HG03066 (cell line): ENCODE measurements at regions not wholly inside any gene's neighbourhood (a gene's known extent, or its start where the extent isn't known, plus 50 kb on each side); places are given as distances from the start of the nearest gene placed in this dataset.
"Not testable (repeated sequence)": the region's sequence is repeated elsewhere in the genome, so short reads cannot be mapped to it uniquely, and the experiment has no call there.

Experiments
- ATAC-seq: cut with Tn5 transposase; IDR thresholded peaks from one replicate; pipeline ENCODE4 v1.9.1; 2021; ENCODE audit warnings: low read depth; ENCODE audit not compliant: unreplicated experiment

GRCh38 chr10:78442836-78443550 lies 409.3 kb downstream of the RPS24 start:
- ATAC-seq, result no peak

DNA sequence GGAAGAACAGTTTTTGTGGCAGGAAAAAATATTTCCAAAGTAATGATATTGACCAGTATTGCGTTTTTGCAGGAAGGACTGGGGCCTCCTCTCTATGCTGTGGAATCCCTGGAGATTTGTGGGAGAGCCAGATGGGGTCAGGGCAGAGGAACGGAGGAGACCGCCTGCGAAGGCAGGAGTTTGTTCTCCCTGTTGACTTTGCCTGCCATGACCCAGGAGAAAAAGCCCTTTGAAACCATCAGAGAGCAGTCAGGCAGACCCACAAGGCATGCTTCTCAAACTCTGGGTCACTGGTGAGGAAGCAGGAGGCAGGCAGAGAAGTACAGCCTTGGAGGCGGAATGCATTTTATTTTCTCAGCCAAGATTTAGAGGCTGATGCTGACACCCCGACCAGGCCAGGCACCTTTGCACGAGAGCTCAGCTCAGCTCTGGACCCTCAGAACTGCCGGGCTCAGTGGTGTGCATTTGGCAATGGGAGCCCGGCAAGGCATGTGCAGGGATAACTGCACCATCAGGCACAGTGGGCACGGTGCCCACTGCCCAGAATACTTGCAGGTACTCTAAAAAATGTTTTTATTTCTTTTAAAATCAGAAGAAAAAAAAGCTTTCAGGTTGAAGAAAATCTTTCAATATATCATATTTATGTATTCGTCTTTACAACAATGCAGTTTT lies 410.4 kb downstream of the RPS24 start:
- ATAC-seq, result no peak

GRCh38 chr10:78444741-78445140 lies 411.1 kb downstream of the RPS24 start:
- ATAC-seq, result not testable (repeated sequence)

DNA sequence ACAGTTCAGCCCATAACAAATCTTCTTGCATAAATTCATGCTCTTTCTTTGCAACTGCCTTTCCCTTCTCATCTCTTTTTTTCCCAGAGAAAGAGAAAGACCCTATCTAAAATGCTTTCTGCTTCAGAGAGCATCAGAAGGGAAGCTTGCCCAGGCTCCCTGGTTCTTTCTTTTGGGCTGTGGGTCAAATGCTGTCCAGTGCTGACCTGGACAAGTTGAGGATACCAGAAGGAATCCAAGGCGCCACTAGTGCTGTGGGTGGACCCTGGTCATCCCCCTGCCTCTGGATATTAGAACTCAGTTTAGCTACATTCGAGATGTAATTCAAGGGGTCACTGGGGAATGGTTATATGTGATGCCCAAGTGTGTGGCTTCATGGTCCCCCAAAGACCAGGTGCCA lies 411.6 kb downstream of the RPS24 start:
- ATAC-seq, result no peak

- ATAC-seq, result no peak
Observed at GRCh38 chr10:78448470-78448869, 414.8 kb downstream of the RPS24 start.

DNA sequence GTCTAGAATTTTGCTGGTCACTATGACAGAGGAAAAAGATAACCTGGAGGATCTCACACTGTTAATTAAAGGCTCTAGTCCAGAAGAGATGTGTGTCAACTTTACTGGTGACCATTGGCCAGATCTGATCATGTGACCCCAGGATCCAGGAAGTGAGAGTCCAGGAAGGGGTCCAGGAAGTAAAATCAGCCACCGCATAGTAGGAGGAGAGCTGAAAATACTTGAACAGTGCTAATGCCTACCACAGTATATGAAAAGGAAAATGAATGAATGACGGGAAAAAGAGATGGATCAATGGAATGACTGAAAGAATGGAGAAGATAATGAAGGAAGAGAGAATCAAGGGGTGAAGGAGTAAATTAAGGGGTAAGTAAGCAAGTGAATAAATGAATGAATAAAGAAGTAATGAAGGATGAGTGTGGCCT lies 415.3 kb downstream of the RPS24 start:
- ATAC-seq, result no peak

DNA sequence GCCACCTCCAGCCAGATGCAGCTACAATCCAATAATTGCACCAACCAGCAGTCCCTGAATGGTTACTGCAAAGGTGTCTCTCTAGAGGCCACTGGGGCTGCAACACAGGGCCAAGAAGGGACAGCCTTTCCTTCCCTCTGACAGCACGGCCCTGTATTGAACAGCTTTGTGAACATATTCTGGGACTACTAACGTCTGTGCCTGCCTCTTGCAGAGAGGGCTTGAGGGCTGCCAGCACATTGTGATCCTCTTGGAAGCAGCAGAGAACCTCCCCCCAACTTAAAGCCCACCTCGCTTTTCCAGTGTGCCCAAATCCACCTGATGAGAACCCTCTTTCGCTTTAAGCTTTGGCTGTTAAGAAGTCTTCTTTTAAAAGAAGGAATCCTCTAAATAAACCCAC lies 415.9 kb downstream of the RPS24 start:
- ATAC-seq, result no peak

- ATAC-seq, result no peak
Observed at GRCh38 chr10:78450239-78450638, 416.6 kb downstream of the RPS24 start.

DNA sequence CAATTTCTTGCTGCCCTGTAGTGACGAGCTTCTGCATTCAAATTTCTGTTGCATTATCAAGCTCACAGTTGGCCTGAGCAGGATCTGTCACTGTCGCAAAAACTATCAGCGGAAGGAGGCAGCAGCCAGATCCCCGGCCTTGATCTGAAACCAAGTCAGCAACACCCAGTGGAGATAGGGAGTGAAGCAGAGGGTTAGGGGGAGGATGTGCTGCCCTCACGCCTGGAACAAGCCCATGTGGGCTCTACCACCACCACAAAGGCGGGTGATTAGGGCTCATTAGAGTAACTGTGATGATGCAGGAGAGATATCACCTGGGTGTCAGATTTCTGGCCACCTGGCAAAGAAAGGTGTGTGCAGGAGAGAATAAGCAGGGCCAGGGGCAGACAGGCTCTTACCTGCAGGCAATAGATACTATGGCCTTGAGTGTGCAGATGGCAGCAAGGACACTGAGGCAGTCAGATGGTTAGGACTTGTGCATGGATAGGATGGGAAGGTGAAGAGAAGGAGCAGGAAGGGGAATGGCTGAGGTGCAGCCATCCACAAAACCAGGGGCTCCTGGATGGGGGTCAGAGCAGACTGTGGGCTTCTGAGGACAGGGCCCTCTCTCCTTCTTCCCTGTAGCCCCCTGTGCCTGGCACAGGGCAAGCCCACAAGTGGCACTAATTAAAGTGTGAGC lies 417.3 kb downstream of the RPS24 start:
- no peak for ATAC-seq

GRCh38 chr10:78451592-78451991 lies 417.9 kb downstream of the RPS24 start:
- no peak for ATAC-seq

DNA sequence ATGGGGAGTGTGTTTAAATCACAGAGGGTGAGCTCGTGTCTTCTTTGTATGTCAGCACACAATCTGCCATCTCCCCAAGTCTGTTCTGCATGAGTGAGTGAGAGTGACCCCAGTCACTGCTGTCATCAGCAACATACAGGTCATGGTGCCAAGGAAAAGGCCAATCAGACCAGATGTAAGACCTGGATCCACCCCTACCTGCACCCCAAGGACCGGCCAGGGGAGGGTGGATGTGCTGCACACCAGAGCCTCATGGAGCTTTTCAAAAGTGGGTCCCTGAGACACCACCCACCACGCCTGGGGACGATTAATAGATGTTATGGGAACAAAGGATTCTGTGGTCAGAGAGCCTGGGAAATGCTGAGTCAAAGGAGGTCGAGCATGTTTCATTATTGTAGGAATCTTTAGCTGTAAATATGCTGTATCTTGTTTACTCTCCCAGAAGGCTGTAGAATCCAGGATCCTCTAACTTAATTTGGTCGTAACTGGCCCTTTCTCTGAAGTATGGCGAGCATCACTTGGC lies 420.5 kb downstream of the RPS24 start:
- ATAC-seq, result no peak

- ATAC-seq, result no peak
Observed at GRCh38 chr10:78455236-78455635, 421.6 kb downstream of the RPS24 start.

GRCh38 chr10:78455811-78456210 lies 422.1 kb downstream of the RPS24 start:
- no peak for ATAC-seq

DNA sequence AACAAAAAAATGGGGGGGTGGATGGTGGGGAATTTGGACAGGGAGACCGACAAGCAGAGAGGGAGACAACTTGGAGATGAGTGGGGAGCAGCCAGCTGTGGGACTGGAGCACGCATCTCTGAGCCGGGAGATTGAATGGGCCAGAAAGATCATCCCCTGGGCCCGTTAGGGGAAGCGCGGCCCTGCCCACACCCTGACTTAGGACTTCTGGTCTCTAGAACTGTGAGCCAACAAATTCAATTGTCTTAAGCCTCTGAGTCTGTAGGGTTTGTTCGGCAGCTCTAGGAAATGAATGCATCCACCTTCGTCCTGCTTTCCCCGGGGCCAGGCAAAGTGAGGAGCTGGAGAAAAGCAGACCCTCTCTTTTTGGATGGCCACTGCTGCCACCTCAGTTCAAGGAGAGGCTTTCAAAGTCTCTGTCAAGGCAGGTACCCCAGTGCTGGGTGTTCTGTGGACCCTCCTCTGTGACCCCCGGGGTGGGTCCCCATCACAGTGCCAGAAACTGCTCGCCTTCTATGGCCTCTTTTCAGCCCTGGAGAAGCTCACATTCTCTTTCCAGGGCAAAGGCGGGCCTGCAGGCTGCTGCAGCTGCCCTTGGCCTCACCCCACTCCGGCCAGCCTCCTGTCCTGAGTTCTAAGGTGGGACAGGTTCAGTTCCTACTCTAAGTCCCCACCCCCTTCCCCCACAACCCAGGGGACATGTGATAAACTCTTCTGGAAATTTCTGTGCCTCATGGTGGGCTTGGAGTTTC lies 423.2 kb downstream of the RPS24 start:
- ATAC-seq, result no peak

DNA sequence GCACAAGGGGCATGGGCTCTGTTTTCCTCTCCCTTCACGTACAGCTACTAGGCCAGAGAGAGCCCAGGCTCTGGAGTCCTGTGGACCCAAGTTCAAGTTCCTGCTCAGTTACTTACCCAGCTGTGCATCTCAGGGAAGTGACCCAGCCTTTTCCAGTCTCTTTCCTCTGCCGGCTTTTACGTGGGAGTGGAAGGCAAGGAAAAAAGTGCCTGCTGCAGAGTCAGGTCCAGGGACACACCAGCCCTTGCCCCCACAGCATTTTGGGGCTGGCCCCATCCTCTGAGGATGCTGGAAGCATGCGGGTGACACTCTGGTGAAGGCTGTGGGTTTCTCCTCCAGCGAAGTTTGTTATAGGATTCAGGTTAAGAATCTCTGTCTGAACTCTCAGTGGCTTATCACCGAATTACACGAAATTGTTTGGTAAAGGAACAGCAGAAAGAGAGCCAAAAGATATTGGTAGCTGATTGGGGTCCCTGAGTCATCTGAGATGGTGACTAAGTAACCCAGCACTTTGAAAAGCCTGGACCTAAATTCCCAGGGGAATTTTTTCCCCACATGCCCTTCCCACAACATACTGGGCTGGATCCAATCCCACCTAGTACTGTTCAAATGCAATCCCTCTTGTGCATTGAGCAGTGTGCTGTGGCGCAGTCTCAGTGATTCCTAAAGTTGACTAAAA lies 424.3 kb downstream of the RPS24 start:
- ATAC-seq, result no peak

GRCh38 chr10:78458983-78459638 lies 425.4 kb downstream of the RPS24 start:
- ATAC-seq, result no peak

DNA sequence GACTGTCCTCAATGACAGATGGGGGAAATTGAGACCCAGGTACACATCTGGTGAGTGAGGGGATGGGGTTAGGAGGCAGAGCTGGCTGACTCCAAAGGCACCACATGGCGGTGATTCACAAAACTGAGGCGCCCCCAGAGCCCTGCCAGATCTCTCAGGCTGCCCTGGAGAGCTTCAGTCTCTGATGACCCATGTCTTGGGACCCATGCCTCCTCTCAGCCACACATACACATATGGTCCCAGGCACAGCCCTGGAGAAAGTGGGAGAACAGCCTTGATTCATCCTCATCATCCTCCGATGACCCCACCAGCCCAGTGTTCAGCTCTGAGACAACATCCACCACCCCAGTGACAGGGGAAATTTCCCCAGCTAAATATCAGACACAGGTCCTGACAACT lies 426.0 kb downstream of the RPS24 start:
- no peak for ATAC-seq

DNA sequence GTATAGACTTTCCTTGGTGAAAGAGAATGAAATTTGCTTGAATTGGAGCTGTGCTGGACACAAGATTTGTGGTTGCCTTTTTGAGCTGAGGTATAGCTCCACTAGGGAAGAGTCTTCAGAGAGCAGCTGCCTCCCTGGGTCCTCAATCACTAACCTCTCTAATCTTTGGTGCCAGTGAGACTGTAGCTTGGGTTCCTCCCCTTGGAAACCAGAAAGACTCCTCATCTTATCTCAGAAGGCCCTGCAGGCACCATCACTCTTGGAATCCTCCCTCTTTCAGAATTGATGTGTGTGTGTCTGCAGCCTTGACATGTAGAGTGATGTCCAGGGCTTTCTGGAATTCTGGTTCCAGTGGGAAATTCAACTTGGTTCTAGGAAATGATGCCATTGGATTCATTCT lies 426.5 kb downstream of the RPS24 start:
- no peak for ATAC-seq

DNA sequence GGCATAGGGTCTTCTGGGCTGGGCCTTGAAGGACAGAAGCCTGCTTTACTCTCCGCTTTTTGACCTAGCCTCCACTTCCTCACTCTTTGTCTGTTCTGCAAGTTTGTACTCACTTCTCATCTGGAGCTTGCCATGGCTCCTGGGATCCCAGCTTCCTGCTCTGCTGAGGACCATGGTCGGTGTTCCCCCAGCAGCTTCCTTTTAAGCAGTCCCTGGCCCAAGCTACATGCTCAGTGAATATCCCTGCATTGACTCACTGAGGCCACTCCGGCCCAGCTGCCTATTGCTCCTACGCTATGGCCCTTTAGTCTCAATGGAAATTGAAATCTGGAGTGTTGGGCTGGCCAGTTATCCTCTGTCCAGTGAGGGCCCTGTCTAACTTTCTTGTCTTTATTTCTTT lies 427.7 kb downstream of the RPS24 start:
- ATAC-seq, result no peak

- no peak for ATAC-seq
Observed at GRCh38 chr10:78462176-78462575, 428.5 kb downstream of the RPS24 start.
